Activated T-cell treated with anti-CD3 and anti-CD28 coated beads, Interleukin-2, amount 50 U/mL, for 4 hours (primary cell): ENCODE measurements at regions not wholly inside any gene's neighbourhood (a gene's known extent, or its start where the extent isn't known, plus 50 kb on each side); places are given as distances from the start of the nearest gene placed in this dataset.
"Not testable (repeated sequence)": the region's sequence is repeated elsewhere in the genome, so short reads cannot be mapped to it uniquely, and the experiment has no call there.

Experiments used
- ATAC-seq, 2 donors: fragments of 200-7000 bp; cut with Tn5 transposase; one replicate each; pipeline ENCODE4 v1.10.0; 2021
- DNase-seq: peaks from one replicate; pipeline ENCODE4 v3.0.0-alpha.2; 2020
- H3K27me3 Mint-ChIP-seq: one replicate; pipeline ENCODE4 v1.8.0; 2021; ENCODE audit warnings: low read depth, mixed read lengths
- H3K36me3 Mint-ChIP-seq: one replicate; pipeline ENCODE4 v1.8.0; 2022; ENCODE audit warnings: mixed read lengths; ENCODE audit not compliant: insufficient read depth
- H3K4me1 Mint-ChIP-seq: one replicate; pipeline ENCODE4 v1.8.0; 2021; ENCODE audit warnings: low read depth, mixed read lengths
- H3K4me3 Mint-ChIP-seq: one replicate; pipeline ENCODE4 v1.8.0; 2021; ENCODE audit warnings: mild to moderate bottlenecking, moderate library complexity, mixed read lengths
- H3K9me3 Mint-ChIP-seq: one replicate; pipeline ENCODE4 v1.8.0; 2021; ENCODE audit warnings: mixed read lengths

- ATAC-seq (no peak), DNase-seq (no peak)
- Mint-ChIP-seq H3K4me3 (no peak overlapping the region), H3K4me1 (no peaks in the 10 kb centered on the region), H3K36me3 (no peaks in the 10 kb centered on the region), H3K27me3 (peaks cover 5% of the 10 kb centered on the region), H3K9me3 (no peaks in the 10 kb centered on the region)
These were observed 118.3 kb upstream of the DNAJC10 start for GRCh38 chr2:182597570-182598295.

DNA sequence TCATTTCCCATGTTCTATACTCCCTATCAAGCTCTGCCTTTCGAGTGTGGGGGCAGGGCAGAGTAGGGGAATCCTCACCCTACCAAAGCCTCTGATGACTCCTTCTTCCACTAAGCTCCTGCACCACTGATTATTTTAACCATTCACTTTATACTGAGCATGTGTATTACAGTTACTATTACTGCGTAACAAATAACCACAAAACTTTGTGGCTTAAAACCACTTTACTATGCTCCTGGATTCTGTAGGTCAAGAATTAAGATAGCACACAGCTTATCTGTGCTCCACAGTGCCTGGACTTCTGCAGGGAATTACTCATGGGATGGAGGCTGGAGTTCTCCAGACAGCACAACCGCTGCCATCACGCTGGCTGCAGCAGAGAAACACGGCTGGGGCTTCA, 117.4 kb upstream of the DNAJC10 start:
- H3K27me3 Mint-ChIP-seq, result no peaks in the 10 kb centered on the region
- no peaks in the 10 kb centered on the region for H3K36me3 Mint-ChIP-seq

GRCh38 chr2:182605166-182605565, 110.9 kb upstream of the DNAJC10 start:
- Mint-ChIP-seq H3K4me3 (no peak overlapping the region), H3K36me3 (no peaks in the 10 kb centered on the region), H3K4me1 (no peaks in the 10 kb centered on the region), H3K9me3 (no peaks in the 10 kb centered on the region), H3K27me3 (no peaks in the 10 kb centered on the region)
- ATAC-seq (no peak), DNase-seq (no peak)

More for the DNA sequence above, 117.4 kb upstream of the DNAJC10 start:
- ATAC-seq (no peak), DNase-seq (no peak)
- Mint-ChIP-seq H3K4me3 (no peak overlapping the region), H3K4me1 (no peaks in the 10 kb centered on the region), H3K9me3 (no peaks in the 10 kb centered on the region)

DNA sequence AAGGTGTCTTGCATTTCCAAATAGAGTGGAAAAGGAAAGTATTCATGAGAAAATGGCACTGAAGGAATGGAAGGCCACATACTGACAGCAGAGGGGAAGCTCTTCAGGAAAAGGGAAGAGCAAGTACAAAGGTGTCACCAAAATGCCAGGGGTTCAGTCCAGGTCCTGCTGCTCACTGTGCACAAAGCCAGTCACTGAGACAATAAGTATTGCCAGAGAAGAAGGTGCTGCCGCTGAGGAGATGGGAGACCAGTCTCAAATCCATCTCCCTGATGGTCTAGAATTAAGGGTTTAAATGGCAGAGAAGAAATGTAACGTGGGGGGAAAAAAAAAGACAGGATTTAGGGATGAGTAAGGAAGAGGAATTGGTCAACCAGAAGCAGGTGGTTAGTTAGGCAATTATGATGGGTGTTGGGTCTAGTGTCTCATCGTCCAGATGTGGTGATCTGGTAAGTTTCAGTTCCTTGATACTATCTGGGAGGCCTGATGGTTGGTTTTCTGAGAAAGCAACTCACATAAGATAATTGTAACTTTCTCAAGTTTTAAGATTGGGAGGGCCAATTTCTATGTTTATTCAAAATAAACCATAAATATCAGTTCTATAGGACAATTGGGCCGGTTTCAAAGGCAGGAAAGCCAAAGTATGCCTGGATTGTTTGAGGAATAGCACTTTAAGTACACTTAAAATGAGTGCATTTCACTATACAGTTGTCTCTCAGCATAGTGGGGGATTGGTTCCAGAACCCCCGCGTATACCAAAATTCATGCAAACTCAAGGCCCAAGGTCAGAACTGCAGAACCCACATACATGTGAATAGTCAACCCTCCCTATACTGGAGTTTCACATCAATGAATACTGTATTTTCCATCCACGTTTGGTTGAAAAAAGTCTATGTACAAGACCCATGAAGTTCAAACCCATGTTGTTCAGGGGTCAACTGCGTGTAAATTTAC, 109.1 kb upstream of the DNAJC10 start:
- ATAC-seq (no peak), DNase-seq (no peak)
- H3K4me1 Mint-ChIP-seq, result no peaks in the 10 kb centered on the region
- no peaks in the 10 kb centered on the region for H3K36me3 Mint-ChIP-seq
- peaks cover 2% of the 10 kb centered on the region for H3K27me3 Mint-ChIP-seq
- H3K9me3 Mint-ChIP-seq, result no peaks in the 10 kb centered on the region
- H3K4me3 Mint-ChIP-seq, result no peak overlapping the region

DNA sequence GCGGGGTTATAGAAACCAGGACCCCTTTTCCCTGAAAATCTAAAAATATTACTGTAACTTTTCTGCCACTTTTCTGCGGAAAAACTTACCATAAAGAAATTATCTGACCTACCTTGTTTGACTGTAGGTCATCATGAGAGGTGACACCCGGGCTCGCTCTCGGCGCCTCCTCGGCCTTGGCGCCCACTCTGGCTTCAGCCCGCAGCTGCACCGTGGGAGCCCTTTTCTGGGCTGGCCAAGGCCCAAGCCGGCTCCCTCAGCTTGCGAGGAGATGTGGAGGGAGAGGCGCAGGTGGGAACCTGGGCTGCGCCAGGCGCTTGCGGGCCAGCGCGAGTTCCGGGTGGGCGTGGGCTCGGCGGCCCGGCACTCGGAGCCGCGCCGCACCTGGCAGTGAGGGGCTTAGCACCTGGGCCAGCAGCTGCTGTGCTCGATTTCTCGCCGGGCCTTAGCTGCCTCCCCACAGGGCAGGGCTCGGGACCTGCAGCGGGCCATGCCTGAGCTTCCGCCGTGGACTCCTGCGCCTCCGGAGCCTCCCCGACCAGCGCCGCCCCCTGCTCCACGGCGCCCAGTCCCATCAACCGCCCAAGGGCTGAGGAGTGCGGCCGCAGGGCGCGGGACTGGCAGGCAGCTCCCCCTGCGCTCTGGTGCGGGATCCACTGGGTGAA, 107.7 kb upstream of the DNAJC10 start:
- no peak overlapping the region for H3K4me3 Mint-ChIP-seq
- H3K27me3 Mint-ChIP-seq, result peaks cover 2% of the 10 kb centered on the region
- H3K9me3 Mint-ChIP-seq, result no peaks in the 10 kb centered on the region
- DNase-seq (no peak), ATAC-seq (no peak)
- H3K4me1 Mint-ChIP-seq, result no peaks in the 10 kb centered on the region
- no peaks in the 10 kb centered on the region for H3K36me3 Mint-ChIP-seq

GRCh38 chr2:182609005-182609404, 107.1 kb upstream of the DNAJC10 start:
- H3K9me3 Mint-ChIP-seq, ATAC-seq, H3K4me1 Mint-ChIP-seq, DNase-seq, H3K36me3 Mint-ChIP-seq, H3K27me3 Mint-ChIP-seq, H3K4me3 Mint-ChIP-seq: not testable (repeated sequence)

GRCh38 chr2:182610231-182610630, 105.8 kb upstream of the DNAJC10 start:
- ATAC-seq (no peak), DNase-seq (no peak)
- peaks cover 2% of the 10 kb centered on the region for H3K27me3 Mint-ChIP-seq
- no peaks in the 10 kb centered on the region for H3K9me3 Mint-ChIP-seq
- no peak overlapping the region for H3K4me3 Mint-ChIP-seq
- H3K4me1 Mint-ChIP-seq, result no peaks in the 10 kb centered on the region
- H3K36me3 Mint-ChIP-seq, result no peaks in the 10 kb centered on the region

DNA sequence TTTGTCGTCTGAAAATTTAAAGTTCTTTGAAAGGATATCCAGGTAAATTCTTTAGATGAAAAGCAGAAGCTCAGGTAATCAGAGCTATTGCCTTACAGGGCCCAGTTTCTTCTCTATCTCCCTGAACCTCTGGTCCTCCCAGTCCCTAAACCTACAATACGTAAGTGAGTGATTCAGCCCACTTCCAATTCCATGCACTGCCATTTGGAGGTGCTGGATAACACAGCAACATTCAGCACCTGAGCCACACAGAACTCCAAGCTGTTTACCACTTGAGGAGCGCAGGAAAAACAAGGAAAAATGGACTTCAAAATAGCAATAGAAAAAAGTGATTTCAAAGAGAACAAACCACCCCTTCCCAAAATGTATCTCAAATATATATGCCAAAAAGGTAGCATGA, 105.0 kb upstream of the DNAJC10 start:
- DNase-seq, result no peak
- no peak overlapping the region for H3K4me3 Mint-ChIP-seq

GRCh38 chr2:182615036-182615435, 101.0 kb upstream of the DNAJC10 start:
- H3K36me3 Mint-ChIP-seq, result no peaks in the 10 kb centered on the region
- H3K27me3 Mint-ChIP-seq, result peaks cover 2% of the 10 kb centered on the region
- no peak for ATAC-seq
- no peaks in the 10 kb centered on the region for H3K4me1 Mint-ChIP-seq
- H3K9me3 Mint-ChIP-seq, result no peaks in the 10 kb centered on the region
- H3K4me3 Mint-ChIP-seq, result no peak overlapping the region
- no peak for DNase-seq

More for the DNA sequence above, 105.0 kb upstream of the DNAJC10 start:
- Mint-ChIP-seq H3K9me3 (no peaks in the 10 kb centered on the region), H3K27me3 (peaks cover 2% of the 10 kb centered on the region), H3K4me1 (no peaks in the 10 kb centered on the region), H3K36me3 (no peaks in the 10 kb centered on the region)
- ATAC-seq, result no peak

DNA sequence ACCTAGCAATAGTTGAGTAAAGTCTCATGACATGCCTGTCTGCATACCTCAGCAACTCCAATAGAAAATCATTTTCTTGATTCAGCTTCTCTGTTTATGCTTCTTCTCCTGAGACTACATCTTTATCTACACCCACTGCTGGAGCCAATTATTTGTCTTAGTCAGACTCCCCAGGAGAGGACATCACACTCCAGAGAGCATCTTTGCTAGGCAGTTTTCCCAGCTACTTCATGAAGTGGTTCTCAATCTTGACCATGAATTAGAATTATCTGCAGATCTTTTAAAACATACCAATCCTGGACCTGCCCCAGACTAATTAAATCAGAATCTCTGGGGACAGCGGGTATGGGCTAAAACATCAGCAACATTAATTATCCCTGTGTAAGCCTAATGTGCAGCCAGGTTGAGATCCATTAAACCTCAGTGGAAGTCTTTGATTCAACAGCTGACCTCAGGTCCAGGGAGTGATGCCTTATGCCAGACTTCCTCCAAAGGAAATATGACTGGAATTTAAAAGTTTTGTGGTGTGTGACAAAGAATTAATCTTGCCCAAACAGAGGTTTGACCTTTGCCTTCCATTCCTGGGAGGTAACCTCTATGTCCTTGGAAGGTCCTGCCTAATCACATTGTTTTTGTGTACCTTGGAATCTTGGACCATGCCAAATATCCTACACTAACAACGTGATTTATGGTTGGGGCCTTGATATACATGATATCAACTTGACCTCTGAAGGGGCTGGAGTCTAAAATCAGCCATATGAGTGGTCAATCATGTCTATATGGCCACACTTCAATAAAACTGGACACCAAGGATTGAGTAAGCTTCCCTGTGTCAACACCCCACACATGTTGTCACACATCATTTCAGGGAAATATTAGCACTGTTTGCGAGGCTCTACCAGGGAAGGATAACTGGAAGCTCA, 99.3 kb upstream of the DNAJC10 start:
- no peaks in the 10 kb centered on the region for H3K9me3 Mint-ChIP-seq
- no peak overlapping the region for H3K4me3 Mint-ChIP-seq
- no peaks in the 10 kb centered on the region for H3K36me3 Mint-ChIP-seq
- H3K27me3 Mint-ChIP-seq, result no peaks in the 10 kb centered on the region
- no peak for ATAC-seq
- DNase-seq, result no peak
- no peaks in the 10 kb centered on the region for H3K4me1 Mint-ChIP-seq

DNA sequence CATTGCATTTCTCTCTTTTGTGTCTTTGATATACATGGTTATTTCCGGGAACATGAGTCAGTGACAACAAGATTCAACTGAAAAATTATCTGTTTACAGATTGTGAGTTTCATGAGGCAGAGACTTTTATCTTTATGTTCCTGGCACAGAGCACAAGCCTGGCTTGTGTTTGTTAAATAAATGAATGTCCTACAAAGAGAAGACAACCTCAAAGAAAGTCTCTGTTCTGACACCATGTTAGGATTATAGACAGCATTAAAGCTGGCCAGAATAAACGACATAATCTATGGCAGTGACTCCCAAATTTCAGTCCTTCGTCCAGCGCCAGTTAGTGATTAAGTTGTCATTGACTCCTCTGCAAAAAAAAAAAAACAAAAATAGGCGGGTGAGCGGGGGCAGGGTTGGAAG, 97.4 kb upstream of the DNAJC10 start:
- no peaks in the 10 kb centered on the region for H3K36me3 Mint-ChIP-seq
- H3K4me3 Mint-ChIP-seq, result no peak overlapping the region
- H3K4me1 Mint-ChIP-seq, result no peaks in the 10 kb centered on the region
- ATAC-seq, result no peak
- no peaks in the 10 kb centered on the region for H3K9me3 Mint-ChIP-seq
- no peak for DNase-seq
- no peaks in the 10 kb centered on the region for H3K27me3 Mint-ChIP-seq

- DNase-seq, result no peak
- H3K4me3 Mint-ChIP-seq, result no peak overlapping the region
- H3K9me3 Mint-ChIP-seq, result no peaks in the 10 kb centered on the region
- ATAC-seq, result no peak
- no peaks in the 10 kb centered on the region for H3K4me1 Mint-ChIP-seq
- peaks cover 1% of the 10 kb centered on the region for H3K27me3 Mint-ChIP-seq
- no peaks in the 10 kb centered on the region for H3K36me3 Mint-ChIP-seq
These were observed 96.8 kb upstream of the DNAJC10 start for GRCh38 chr2:182619276-182619675.

GRCh38 chr2:182621191-182621590, 94.9 kb upstream of the DNAJC10 start:
- Mint-ChIP-seq H3K27me3 (peaks cover 1% of the 10 kb centered on the region), H3K4me3 (no peak overlapping the region), H3K9me3 (no peaks in the 10 kb centered on the region), H3K36me3 (no peaks in the 10 kb centered on the region), H3K4me1 (no peaks in the 10 kb centered on the region)
- DNase-seq (no peak), ATAC-seq (no peak)

DNA sequence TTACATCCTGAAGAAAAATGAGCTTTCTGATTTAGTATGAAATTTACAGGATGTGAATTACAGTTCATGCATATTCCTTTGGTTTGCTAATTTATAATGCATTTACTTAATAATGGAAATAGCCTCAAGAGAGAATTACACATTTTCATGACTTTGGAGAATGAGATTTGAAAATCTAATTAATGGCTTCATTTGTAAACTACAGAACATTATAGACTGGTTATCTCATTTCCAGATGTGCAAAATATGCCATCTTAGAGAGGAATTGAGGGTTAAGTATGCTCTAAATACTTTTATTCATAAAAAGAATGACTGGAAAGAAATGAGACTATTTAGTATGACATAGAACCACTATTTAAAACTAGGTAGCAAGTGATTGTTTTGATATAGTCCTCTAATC, 94.2 kb upstream of the DNAJC10 start:
- DNase-seq (no peak), ATAC-seq (no peak)
- H3K9me3 Mint-ChIP-seq, result no peaks in the 10 kb centered on the region
- no peaks in the 10 kb centered on the region for H3K36me3 Mint-ChIP-seq
- no peaks in the 10 kb centered on the region for H3K4me1 Mint-ChIP-seq
- H3K4me3 Mint-ChIP-seq, result no peak overlapping the region
- H3K27me3 Mint-ChIP-seq, result peaks cover 1% of the 10 kb centered on the region
